H1 (cell line): ENCODE measurements at regions not wholly inside any gene's neighbourhood (a gene's known extent, or its start where the extent isn't known, plus 50 kb on each side); places are given as distances from the start of the nearest gene placed in this dataset.

Experiments used
- CTCF ChIA-PET: fragments of 300-600 bp; sonication (Branson Sonifier 250); formaldehyde crosslinking; loops from one replicate; lab custom pipeline; 2021; ENCODE audit not compliant: partially characterized antibody; lab: Charles Lee
- POLR2A ChIA-PET: fragments of 300-600 bp; sonication (Branson Sonifier 250); formaldehyde crosslinking; loops from one replicate; lab custom pipeline; 2021; ENCODE audit warnings: inconsistent platforms; ENCODE audit not compliant: partially characterized antibody; lab: Charles Lee
- DNase-seq, 2 experiments: peaks; one replicate each; pipeline versions ENCODE4 v3.0.0 to v3.0.0-alpha.2; 2010 to 2022; ENCODE audit warnings: low spot score in 2 of 2, low read depth in 1 of 2, mixed read lengths in 1 of 2
- FAIRE-seq: peaks from 2 replicates; lab custom pipeline; 2011; peaks lifted over from hg19 to GRCh38; lab: Jason Lieb, UNC
- H2AFZ ChIP-seq: 2 replicates; pipeline ENCODE4 v1.8.1; 2012; ENCODE audit warnings: low read length, inconsistent platforms
- H2AK5ac ChIP-seq: 2 replicates; pipeline ENCODE4 v1.6.1; 2013; ENCODE audit warnings: low read depth, low read length
- H2BK120ac ChIP-seq: replicated peaks from 2 replicates; pipeline ENCODE3; 2013; ENCODE audit warnings: low read depth, low read length, inconsistent platforms
- H2BK12ac ChIP-seq: 2 replicates; pipeline ENCODE4 v1.6.1; 2013; ENCODE audit warnings: low read depth, low read length
- H2BK15ac ChIP-seq: 2 replicates; pipeline ENCODE4 v1.6.1; 2013; ENCODE audit warnings: low read length
- H2BK20ac ChIP-seq: 2 replicates; pipeline ENCODE4 v1.6.1; 2013; ENCODE audit warnings: low read length
- H2BK5ac ChIP-seq: 2 replicates; pipeline ENCODE4 v1.6.1; 2013; ENCODE audit warnings: low read depth, low read length
- H3K14ac ChIP-seq: 2 replicates; pipeline ENCODE4 v1.6.1; 2013; ENCODE audit warnings: inconsistent platforms; ENCODE audit not compliant: insufficient read length
- H3K18ac ChIP-seq: 2 replicates; pipeline ENCODE4 v1.6.1; 2013; ENCODE audit warnings: low read length; ENCODE audit errors: extremely low read depth
- H3K23ac ChIP-seq: 2 replicates; pipeline ENCODE4 v1.6.1; 2013; ENCODE audit warnings: inconsistent platforms; ENCODE audit not compliant: insufficient read length
- H3K23me2 ChIP-seq: 2 replicates; pipeline ENCODE4 v1.6.1; 2013; ENCODE audit warnings: low read depth, low read length
- H3K27ac ChIP-seq: 2 replicates; pipeline ENCODE4 v1.6.1; 2011; ENCODE audit warnings: low read depth, low read length, inconsistent platforms
- H3K27me3 ChIP-seq, 4 experiments: replicated peaks in 1 of 4; 1 replicate in 1 of 4; 2 replicates in 3 of 4; pipeline versions ENCODE4 v1.6.1 to v1.8.1; 2011 to 2013; ENCODE audit warnings: low read length in 3 of 4, mild to moderate bottlenecking in 3 of 4, inconsistent platforms in 2 of 4, mixed read lengths in 2 of 4, moderate library complexity in 1 of 4; ENCODE audit not compliant: control insufficient read depth in 3 of 4, insufficient read depth in 3 of 4; ENCODE audit errors: extremely low read depth in 1 of 4
- H3K36me3 ChIP-seq, 4 experiments: 2 replicates each; pipeline versions ENCODE4 v1.6.1 to v1.8.1; 2011 to 2013; ENCODE audit warnings: mild to moderate bottlenecking in 4 of 4, low read length in 3 of 4, moderate library complexity in 2 of 4, control low read depth in 1 of 4, inconsistent platforms in 1 of 4; ENCODE audit not compliant: insufficient read depth in 4 of 4, control insufficient read depth in 2 of 4
- H3K4ac ChIP-seq: replicated peaks from 2 replicates; pipeline ENCODE3; 2013; ENCODE audit warnings: low read length, low read depth, mixed read lengths, inconsistent platforms; ENCODE audit not compliant: insufficient read length
- H3K4me1 ChIP-seq, 4 experiments: replicated peaks in 1 of 4; 1 replicate in 1 of 4; 2 replicates in 3 of 4; pipeline versions ENCODE4 v1.6.1 to v1.8.1; 2011 to 2013; ENCODE audit warnings: low read length in 3 of 4, inconsistent platforms in 2 of 4, mixed read lengths in 1 of 4; ENCODE audit not compliant: insufficient read depth in 4 of 4, control insufficient read depth in 3 of 4
- H3K4me2 ChIP-seq, 2 experiments: 2 replicates each; pipeline versions ENCODE4 v1.6.1 to v1.8.1; 2011 to 2013; ENCODE audit warnings: low read depth in 2 of 2, low read length in 2 of 2, control low read depth in 1 of 2, inconsistent platforms in 1 of 2, mild to moderate bottlenecking in 1 of 2; ENCODE audit not compliant: insufficient read depth in 1 of 2
- H3K4me3 ChIP-seq, 4 experiments: fragments of 200-600, 300-600 bp in 1 of 4; sonication (generic), shearing (Covaris generic), sonication (Bioruptor Twin) in 1 of 4; 2 replicates each; pipeline versions ENCODE4 v1.5.1 to v1.8.1; 2011 to 2016; ENCODE audit warnings: low read length in 4 of 4, low read depth in 3 of 4, control low read depth in 2 of 4, inconsistent platforms in 2 of 4, mild to moderate bottlenecking in 2 of 4, mixed read lengths in 1 of 4, moderate library complexity in 1 of 4; ENCODE audit not compliant: insufficient read depth in 2 of 4; ENCODE audit errors: extremely low read depth in 1 of 4
- H3K56ac ChIP-seq: replicated peaks from 2 replicates; pipeline ENCODE3; 2013; ENCODE audit warnings: low read depth, mild to moderate bottlenecking, mixed read lengths, low read length, inconsistent platforms; ENCODE audit not compliant: insufficient read length
- H3K79me1 ChIP-seq: 2 replicates; pipeline ENCODE4 v1.6.1; 2013; ENCODE audit warnings: low read depth, low read length, control low read depth
- H3K79me2 ChIP-seq, 2 experiments: 2 replicates each; pipeline versions ENCODE4 v1.6.1 to v1.8.1; 2012 to 2013; ENCODE audit warnings: low read length in 2 of 2, mild to moderate bottlenecking in 2 of 2, inconsistent platforms in 1 of 2; ENCODE audit not compliant: insufficient read depth in 2 of 2, control insufficient read depth in 1 of 2
- H3K9ac ChIP-seq, 4 experiments: replicated peaks in 1 of 4; 1 replicate in 1 of 4; 2 replicates in 3 of 4; pipeline versions ENCODE4 v1.6.1 to v1.8.1; 2011 to 2013; ENCODE audit warnings: low read depth in 3 of 4, low read length in 3 of 4, control low read depth in 2 of 4, mild to moderate bottlenecking in 2 of 4, moderate library complexity in 2 of 4, inconsistent platforms in 1 of 4; ENCODE audit errors: extremely low read depth in 1 of 4
- H3K9me3 ChIP-seq, 2 experiments: 2 replicates each; pipeline versions ENCODE4 v1.6.1 to v1.8.1; 2012 to 2013; ENCODE audit warnings: mild to moderate bottlenecking in 2 of 2, moderate library complexity in 2 of 2, control low read depth in 1 of 2, inconsistent platforms in 1 of 2, low read depth in 1 of 2, low read length in 1 of 2, mixed read lengths in 1 of 2; ENCODE audit not compliant: insufficient read depth in 2 of 2
- H4K20me1 ChIP-seq, 2 experiments: replicated peaks in 1 of 2; 2 replicates each; pipeline versions ENCODE3 to v1.8.1; 2011 to 2013; ENCODE audit warnings: inconsistent platforms in 2 of 2, low read length in 2 of 2, mild to moderate bottlenecking in 1 of 2; ENCODE audit not compliant: insufficient read depth in 2 of 2, control insufficient read depth in 1 of 2
- H4K5ac ChIP-seq: 2 replicates; pipeline ENCODE4 v1.6.1; 2013; ENCODE audit warnings: low read length, low read depth, mixed read lengths, inconsistent platforms; ENCODE audit not compliant: insufficient read length
- H4K8ac ChIP-seq: 2 replicates; pipeline ENCODE4 v1.8.0; 2013; ENCODE audit warnings: mild to moderate bottlenecking, moderate library complexity, low read length, inconsistent platforms; ENCODE audit not compliant: insufficient read depth; ENCODE audit errors: extremely low read depth
- H4K91ac ChIP-seq: replicated peaks from 2 replicates; pipeline ENCODE3; 2013; ENCODE audit warnings: low read length, mixed read lengths, inconsistent platforms; ENCODE audit not compliant: insufficient read length
- EGR1 ChIP-seq: IDR thresholded peaks from 2 replicates; pipeline ENCODE4 v1.6.1; 2011; ENCODE audit warnings: low read depth, low read length, borderline replicate concordance
- WGBS, 2 experiments: shearing (Covaris generic) in 1 of 2; methylation state at CpG; one replicate each; pipeline versions ENCODE4 v1.1.6 to v1.1.7; 2013 to 2015; ENCODE audit warnings: low lambda C conversion rate in 2 of 2, mixed read lengths in 2 of 2, inconsistent platforms in 1 of 2, low coverage in 1 of 2, missing lambda C conversion rate in 1 of 2; ENCODE audit not compliant: insufficient replicate concordance in 2 of 2, insufficient coverage in 1 of 2, insufficient read length in 1 of 2; ENCODE audit errors: extremely low coverage in 1 of 2, missing lambda C conversion rate in 1 of 2; 5-methylcytosine and 5-hydroxymethylcytosine counted together

GRCh38 chr14:100983710-100984109, 80.2 kb upstream of the RTL1 start:
- no peak overlapping the region for H3K4me2 ChIP-seq
- H3K23me2 ChIP-seq, result no peaks in the 10 kb centered on the region
- no peak overlapping the region for H4K8ac ChIP-seq
- H4K91ac ChIP-seq, result no peak overlapping the region
- no peak overlapping the region for H3K9ac ChIP-seq
- FAIRE-seq (no peak), DNase-seq (no peak)
- ChIA-PET POLR2A (no interaction called here), CTCF (no interaction called here)
- 96% methylated on average over 5 of the region's 5 CpGs; no CpG with 5 or more reads in 1 of the 2 experiments for WGBS, 2 experiments
- H3K79me1 ChIP-seq, result no peaks in the 10 kb centered on the region
- no peaks in the 10 kb centered on the region for H3K9me3 ChIP-seq
- H3K4me1 ChIP-seq, result no peaks in the 10 kb centered on the region
- no peak overlapping the region for H3K23ac ChIP-seq
- H3K4me3 ChIP-seq, result no peak overlapping the region
- no peak overlapping the region for H2AK5ac ChIP-seq
- no peak overlapping the region for H4K5ac ChIP-seq
- no peaks in the 10 kb centered on the region for H3K79me2 ChIP-seq
- no peak overlapping the region for H3K56ac ChIP-seq
- no peak overlapping the region for H2BK15ac ChIP-seq
- H2BK5ac ChIP-seq, result no peak overlapping the region
- H3K4ac ChIP-seq, result no peak overlapping the region
- no peak overlapping the region for H3K18ac ChIP-seq
- H2BK20ac ChIP-seq, result no peak overlapping the region
- no peak overlapping the region for H2AFZ ChIP-seq
- no peak overlapping the region for H2BK120ac ChIP-seq
- no peak overlapping the region for H3K27ac ChIP-seq
- no peaks in the 10 kb centered on the region for H4K20me1 ChIP-seq
- H3K36me3 ChIP-seq, result no peaks in the 10 kb centered on the region
- H3K14ac ChIP-seq, result no peak overlapping the region
- no peak overlapping the region for H2BK12ac ChIP-seq
- no peaks in the 10 kb centered on the region for H3K27me3 ChIP-seq
- TF ChIP-seq EGR1, result no peak
